GM18909 (cell line): ENCODE measurements at regions not wholly inside any gene's neighbourhood (a gene's known extent, or its start where the extent isn't known, plus 50 kb on each side); places are given as distances from the start of the nearest gene placed in this dataset.

ENCODE experiments used
- ATAC-seq: cut with Tn5 transposase; IDR thresholded peaks from one replicate; pipeline ENCODE4 v1.9.1; 2021; ENCODE audit warnings: mild to moderate bottlenecking; ENCODE audit not compliant: unreplicated experiment, poor library complexity

DNA sequence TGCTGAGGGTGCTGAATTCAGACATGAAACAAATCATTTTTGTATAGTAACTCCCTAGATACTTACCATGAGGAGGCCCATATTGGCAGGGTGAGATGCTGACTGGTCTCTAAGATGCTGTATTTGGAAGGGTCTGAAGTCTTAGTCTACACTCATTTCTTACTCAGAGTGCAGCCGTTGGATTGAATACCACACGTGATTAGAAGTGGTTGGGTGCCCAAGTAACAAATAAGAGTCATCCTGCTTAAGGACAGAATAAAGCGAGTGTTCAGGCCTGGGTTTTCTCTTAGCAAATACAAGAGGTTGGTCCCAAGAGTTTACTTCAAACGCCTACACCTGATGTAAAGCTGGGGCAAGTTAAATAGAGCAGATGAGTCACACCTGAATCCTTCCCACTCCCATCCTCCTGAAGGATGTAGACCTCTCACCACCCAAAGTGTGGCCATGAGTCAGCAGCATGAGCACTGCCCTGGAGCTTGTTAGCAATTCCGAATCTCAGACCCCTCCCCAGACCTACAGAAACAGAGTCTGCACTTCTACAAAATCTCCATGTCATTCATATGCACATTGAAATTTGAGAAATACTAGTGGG is 284.6 kb upstream of the CDH5 start:
- ATAC-seq: no peak

- ATAC-seq: no peak
These were observed 286.7 kb upstream of the CDH5 start for GRCh38 chr16:66079671-66080334.

- no peak for ATAC-seq
These were observed 296.2 kb upstream of the CDH5 start for GRCh38 chr16:66070140-66070917.

GRCh38 chr16:66069587-66069986 is 296.9 kb upstream of the CDH5 start:
- no peak for ATAC-seq

DNA sequence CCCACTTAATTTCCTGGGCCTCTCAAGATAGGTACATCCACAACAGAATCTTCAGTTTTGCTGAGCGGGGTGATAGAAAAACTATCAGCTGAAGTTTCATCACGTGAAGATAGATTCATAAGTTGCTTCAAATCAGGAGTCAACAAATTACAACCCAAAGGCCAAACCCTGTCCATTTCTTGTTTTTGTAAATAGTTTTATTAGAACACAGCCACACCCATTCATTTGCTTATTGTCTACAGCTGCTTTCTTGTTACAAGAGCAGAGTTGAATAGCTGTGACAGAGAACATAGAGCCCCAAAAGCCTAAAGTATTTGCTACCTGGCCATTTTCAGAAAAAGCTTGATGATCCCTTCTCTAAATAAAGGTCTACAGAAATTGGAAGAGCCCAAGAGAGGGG is 300.1 kb upstream of the CDH5 start:
- no peak for ATAC-seq

DNA sequence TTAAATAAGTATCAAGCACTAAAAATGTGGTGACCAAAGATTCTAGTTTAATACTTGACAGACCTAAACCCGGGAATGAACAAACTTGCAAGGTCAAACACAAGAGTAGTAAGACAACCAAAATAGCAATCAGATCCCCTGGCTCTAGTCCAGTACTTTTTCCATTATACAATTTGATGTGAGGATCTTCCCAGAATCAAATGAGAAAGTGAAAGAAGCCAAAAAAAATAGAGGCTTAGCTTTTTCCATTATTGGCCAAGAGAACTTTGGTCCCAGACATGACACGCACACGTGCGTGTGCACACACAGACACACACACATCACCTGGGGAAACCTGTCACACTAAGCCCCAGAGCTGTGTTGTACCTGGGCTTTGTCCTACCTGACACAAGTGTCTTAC is 300.6 kb upstream of the CDH5 start:
- ATAC-seq: no peak

DNA sequence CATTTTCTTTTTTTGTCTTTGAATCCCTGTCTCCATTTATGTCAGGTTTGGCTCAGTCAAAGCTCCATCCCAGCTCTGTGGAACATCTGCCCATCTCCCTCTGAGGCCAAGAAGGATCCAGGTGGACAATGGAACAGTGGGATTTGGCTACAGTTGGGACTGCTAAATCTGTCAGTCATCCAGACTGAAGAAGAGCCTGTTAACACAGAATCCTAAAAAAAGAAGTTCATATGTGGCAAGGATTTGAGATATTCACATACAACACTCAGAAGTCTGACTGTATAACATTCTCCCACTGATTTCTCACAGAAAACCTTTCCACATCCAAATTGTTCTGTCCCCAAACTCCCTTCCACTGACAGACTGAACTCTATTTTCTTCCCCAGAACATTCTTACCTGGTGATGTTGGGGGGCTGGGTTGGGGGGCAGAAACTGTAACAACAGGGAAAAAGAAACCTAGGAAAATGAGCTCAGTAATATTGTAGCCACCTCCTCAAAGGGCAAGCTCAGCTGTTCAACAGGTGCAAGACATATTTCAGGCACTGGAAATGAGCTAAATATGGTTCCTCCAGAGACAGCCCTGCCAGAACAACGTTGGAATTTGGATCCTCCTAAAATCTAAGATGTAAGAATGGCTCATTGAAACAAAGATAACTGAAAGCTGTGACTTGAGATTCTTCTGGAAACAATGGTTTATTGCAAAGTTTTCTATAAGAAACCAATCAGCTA is 301.5 kb upstream of the CDH5 start:
- ATAC-seq: no peak

DNA sequence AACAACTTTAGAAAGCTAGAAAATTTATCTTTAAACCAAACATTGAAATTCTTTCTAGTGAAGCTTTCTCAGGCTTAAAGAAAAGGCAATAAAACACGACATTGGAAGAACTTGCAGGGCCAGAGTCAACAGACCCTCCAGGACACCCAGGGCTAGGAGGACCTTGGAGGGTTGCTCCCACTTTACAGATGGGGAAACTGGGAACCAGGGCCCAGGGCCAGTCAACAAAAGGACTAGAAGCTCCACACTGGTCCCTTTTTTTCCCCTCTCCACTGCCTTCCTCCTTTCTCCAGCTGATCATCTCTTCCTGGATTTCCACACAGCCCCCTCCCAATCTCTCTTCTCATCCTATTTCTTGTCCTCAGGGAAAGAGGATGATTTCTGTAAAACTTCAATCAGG is 307.7 kb upstream of the CDH5 start:
- no peak for ATAC-seq

GRCh38 chr16:66058172-66058691 is 308.3 kb upstream of the CDH5 start:
- ATAC-seq: no peak

GRCh38 chr16:66057057-66057456 is 309.4 kb upstream of the CDH5 start:
- no peak for ATAC-seq

DNA sequence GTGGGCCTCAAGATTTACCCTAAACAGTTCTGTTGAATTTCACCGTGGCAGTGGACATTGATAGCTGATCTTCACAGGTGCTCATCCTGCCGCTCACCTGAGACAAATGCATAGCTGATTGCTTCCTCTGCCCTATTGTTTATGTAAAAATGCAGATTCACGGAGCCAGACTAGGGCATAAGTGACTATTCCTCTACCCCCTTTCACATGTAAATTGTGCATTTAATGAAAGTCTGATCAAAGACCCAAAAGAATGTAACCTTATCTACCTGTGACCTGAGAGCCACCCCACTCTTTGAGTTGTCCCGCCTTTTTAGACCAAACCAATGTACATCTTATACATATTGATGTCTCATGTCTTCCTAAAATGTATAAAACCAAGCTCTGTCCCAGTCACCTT is 312.4 kb upstream of the CDH5 start:
- no peak for ATAC-seq

DNA sequence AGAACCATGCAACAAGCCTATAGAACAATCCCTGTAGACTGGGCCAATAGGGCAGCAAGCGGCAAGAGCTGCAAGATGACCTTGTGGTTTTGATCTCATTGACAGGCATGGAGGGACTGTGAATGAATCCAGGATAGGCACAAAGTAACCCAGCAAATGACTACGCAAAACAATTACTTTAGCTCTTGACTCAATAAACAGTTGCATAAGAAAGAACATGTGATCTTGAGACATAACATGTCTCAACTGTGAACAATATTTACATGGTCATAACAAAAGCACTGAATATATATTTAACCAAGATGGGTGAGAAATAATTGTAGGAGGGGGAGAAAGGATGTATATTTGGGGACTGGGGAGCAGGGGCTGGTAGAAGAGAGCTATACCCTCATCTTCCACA is 313.7 kb upstream of the CDH5 start:
- no peak for ATAC-seq

- no peak for ATAC-seq
These were observed 315.5 kb upstream of the CDH5 start for GRCh38 chr16:66050991-66051390.

DNA sequence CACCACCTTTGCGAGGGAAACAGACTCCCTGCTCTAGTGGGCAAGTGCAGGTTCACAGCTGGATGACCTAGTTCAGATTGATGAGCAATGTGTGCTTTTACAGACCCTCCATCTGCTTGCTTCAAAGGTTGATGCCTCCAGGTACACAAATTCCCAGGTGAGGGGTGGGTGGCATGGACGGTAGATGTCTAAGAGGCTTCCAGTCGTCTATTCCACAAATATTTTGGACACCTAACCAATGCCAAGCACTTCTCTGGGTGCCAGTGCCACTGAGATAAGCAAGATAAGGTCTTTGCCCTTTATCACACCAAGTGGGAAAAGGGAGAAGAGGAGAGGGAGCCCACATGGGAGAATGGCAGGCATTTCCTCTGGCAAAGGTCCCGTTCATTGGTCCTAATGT is 316.6 kb upstream of the CDH5 start:
- ATAC-seq: no peak

DNA sequence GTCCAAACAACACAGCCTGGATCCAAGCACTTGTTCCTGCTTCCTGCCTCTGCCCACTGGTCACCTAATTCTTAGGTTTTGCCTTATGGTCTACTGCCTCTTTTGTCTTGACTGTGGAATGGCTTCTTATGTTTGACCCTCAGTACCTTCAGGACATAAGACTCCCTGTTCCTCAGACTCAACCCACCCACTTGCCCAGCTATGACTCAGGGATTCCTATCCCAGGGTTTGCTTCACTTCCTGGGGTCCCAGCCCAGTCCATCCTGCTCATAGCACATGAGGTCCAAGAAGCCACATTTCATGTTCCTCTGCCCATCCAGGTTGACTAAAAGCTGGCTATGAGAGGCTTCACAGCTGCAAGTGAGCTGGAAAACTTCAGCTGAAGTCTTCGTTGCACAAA is 320.9 kb upstream of the CDH5 start:
- ATAC-seq: no peak

DNA sequence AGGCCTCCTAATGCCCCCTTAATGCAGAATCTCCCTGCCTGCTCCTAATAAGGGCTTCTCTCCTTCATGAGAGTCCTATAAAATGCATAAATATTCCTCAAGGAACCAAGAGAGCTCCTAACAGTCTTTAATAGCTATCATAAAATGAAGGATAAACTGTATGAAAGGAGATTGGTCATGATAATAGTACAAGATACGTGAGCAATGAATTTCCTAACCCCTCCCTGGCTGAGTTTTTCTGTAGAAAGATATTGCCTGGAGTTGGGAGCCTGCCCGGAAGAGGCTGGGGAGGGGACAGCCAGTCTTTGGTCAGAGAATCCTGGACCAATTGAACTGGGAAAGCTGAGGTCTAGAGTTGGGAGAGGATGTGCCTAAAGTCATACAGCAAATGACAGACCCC is 321.9 kb upstream of the CDH5 start:
- ATAC-seq: no peak

- no peak for ATAC-seq
These were observed 322.4 kb upstream of the CDH5 start for GRCh38 chr16:66044089-66044488.

- ATAC-seq: no peak
These were observed 323.2 kb upstream of the CDH5 start for GRCh38 chr16:66043326-66043725.

- ATAC-seq: no peak
These were observed 324.1 kb upstream of the CDH5 start for GRCh38 chr16:66042341-66042740.

GRCh38 chr16:66041907-66042306 is 324.6 kb upstream of the CDH5 start:
- no peak for ATAC-seq

- no peak for ATAC-seq
These were observed 326.7 kb upstream of the CDH5 start for GRCh38 chr16:66039793-66040192.
